NCI-H2196 (cell line): ENCODE measurements at regions not wholly inside any gene's neighbourhood (a gene's known extent, or its start where the extent isn't known, plus 50 kb on each side); places are given as distances from the start of the nearest gene placed in this dataset.
"Not testable (repeated sequence)": the region's sequence is repeated elsewhere in the genome, so short reads cannot be mapped to it uniquely, and the experiment has no call there.

Experiments
- DNase-seq: peaks from one replicate; lab custom pipeline; 2025; ENCODE audit not compliant: unreplicated experiment; lab: John Stamatoyannopoulos, UW

DNA sequence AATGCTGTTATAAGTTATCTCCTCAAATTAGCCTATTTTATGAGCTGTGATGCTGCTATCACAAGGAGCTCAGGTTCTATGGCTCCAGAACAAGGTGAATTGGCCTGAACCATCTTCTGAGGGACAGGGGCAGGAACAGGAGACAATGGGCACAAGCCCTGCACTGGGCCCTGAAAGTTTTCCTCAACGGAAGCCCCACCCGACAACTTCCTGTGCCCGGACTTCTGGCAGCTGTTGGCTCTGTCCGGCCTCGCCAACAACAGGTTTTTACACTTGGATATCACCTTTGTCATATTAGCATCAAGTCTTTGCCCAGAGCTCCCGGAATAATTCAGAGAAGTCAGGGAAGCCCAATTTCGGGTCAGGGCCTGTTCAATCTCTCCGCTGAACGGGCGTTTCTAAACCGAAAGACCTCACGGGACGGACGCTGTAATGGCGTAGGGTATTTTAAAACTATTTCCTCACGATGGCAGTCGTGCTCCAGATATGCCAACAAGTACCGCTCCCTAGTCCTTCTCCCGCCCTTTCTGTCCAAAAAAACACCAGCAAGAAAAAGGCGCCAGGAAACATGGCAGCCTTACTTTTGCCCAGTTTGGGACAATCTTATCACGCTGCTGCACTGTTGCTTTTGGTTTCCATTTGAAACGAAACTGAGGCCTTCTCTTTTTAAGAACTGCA lies 201.0 kb upstream of the STK26 start:
- no peak for DNase-seq

DNA sequence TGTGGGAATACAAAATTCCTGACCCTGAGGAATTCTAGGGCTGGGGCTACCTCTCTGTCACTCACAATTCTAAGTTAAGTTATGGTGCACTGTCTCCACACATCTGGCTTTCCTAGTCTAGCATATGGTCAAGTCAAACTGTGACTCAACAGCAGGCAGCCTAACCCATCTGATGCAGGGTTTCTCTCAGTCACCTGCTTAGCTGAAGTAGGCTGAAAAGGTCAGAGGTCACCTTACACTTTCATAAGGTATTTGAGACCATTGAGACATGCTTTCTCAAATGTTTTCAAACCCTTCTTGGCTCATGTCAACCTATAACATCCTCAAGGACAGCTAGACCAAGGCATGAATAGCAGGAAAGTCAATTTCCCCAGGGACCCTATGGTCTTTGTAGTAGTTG lies 196.5 kb upstream of the STK26 start:
- DNase-seq, result no peak

DNA sequence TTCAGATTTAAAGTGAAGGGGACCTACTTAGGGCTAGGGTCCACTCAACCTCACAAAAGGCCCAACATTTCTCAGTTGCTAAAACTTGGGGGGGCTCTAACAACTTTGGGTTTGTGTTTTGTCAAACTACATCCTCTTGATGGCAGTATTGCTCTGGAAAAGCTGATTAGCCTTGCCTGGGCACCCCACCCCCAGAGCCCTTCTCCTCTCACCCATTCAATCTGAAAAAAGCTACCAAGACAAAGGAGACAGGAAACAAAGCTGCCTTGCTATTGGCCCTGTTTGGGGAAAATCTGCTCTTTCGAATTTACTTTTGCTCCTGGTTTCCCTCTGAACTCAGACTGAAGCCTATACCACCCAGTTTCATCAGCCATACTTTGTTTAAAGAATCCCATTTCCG lies 195.2 kb upstream of the STK26 start:
- DNase-seq, result no peak

DNA sequence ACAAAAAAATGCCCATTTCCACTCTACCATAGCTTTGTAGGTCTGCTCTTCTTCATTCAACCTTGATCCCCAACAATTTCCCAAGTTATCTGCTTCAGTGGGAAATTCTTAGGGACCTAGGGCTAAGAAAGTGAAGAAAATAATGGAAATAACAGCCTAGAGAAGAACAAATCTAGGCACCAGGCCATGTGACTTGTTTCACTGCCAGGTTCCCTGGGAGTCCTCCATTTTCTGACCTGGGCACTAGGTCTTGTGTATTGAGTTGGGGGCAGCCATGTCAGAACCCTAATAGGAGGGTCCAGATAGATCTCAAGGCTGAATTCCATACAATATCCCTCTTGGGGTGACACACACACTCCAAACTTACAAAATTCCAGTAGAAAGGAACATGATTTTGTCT lies 194.6 kb upstream of the STK26 start:
- no peak for DNase-seq

DNA sequence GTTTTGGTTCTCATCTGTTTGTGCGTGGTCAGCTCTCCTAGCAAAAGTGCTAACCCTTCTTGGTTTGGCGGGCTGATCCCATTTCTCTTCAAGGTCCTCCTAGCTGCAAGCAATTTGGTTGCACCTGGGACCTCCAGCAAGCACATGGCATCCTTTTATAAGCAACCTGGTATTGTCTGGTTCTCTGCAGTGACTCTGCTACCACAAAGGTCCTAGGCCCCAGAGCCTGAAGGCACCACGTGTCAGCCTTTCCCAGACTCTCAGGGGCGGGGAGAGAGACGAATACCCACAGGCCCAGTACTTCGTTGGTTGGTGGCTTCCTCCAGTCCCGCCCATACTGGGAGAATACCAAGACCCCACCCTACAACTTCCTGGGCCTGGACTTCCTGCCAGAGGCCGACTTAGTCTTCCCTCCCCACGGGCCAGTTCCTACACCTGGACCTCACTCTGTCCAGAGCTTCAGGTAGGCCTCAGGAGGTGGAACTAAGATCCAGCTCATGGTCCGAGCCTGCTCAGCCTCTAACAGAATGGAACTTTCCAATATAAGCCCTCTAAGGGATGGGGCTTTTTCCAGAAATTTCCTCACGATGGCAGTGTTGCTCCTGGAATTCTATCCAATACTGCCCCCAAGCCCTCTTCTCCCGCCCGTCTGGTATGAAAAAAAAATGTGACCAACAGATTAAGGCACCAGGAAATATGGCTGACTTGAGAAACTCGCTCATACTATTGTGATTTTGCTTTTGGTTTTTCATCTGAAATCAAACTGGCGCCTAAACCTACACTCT lies 192.5 kb upstream of the STK26 start:
- no peak for DNase-seq

DNA sequence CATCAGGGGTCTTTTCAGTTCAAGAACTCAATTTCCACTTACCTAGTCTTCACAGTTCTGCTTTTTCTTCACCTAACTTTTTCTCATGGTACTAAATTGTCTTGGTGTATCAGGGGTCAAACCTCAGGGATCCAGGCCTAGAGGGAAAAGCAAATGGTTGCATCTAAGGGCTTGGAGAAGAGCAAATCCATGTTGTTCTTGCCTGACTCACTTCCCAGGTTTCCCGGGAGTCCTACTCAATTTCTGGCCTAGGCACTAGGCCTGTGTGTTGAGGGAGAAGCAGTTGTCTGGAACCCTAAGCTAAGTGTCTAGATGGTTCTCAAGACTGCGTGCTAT lies 191.9 kb upstream of the STK26 start:
- no peak for DNase-seq

DNA sequence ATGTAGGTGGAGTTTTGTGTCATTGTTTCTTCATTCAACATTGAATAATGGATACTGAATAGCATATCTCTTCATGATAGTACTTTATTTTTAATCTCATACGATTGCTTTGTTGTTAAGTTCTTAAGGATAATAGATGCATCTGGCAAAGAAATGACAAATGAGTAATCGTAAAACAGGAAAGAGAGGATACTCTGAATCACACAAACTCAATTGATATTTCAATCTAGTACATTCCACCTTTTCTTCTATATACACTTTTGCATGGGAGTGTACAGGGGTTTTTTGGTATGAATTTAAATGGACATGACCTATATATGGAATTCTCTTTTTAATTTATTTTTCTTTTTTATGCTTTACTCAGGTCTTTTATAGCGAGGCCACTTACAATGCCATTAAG lies 186.9 kb upstream of the STK26 start:
- DNase-seq, result no peak

DNA sequence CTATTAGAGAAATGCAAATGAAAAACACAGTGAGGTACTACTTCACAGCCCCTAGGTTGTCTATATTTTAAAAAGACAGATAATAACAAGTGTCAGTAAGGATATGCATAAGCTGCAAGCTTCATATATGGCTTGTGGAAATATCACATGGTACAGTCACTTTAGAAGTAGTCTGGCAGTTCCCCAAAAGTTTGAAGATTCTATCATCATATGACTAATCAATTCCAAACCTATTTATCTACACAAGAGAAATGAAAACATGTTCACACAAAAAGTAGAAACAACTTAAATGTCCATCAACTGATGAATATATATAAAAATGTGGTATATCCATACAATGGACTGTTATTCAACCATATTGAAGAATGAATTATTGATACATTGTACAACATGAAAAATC lies 185.8 kb upstream of the STK26 start:
- no peak for DNase-seq

DNA sequence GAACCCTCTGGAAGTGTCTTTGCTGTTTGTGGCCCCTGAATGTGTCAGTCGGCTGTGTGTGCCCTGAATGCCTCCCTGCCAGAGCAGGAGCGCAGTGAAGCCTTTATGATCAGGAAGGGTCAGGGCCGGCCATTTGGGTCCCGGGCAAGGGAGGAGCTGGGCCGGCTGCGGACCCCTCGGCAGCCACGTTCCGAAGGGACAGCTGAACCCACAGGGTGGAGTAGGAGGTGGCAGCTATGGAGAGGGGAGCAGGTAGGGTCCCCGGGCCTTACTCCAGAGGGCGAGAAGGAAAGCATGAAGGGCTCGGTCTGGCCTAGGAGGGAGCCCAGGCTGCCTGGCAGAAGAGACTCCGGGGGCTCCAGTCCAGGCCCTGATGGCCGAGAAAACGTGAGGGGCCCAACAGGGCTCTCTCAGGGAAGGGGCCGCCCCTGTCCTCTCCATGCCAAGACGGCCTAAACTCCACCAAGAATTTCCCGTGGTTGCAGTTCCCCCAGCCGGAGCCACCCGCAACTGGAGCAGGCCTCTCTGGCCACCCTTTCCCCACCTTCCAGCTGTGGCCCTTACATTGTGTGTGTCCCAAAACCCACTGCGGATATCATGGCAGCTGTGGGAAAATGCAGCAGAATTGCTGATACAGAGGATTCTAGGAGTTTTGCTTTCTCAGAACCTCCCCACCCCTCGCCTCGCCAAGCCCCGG lies 182.2 kb upstream of the STK26 start:
- no peak for DNase-seq

DNA sequence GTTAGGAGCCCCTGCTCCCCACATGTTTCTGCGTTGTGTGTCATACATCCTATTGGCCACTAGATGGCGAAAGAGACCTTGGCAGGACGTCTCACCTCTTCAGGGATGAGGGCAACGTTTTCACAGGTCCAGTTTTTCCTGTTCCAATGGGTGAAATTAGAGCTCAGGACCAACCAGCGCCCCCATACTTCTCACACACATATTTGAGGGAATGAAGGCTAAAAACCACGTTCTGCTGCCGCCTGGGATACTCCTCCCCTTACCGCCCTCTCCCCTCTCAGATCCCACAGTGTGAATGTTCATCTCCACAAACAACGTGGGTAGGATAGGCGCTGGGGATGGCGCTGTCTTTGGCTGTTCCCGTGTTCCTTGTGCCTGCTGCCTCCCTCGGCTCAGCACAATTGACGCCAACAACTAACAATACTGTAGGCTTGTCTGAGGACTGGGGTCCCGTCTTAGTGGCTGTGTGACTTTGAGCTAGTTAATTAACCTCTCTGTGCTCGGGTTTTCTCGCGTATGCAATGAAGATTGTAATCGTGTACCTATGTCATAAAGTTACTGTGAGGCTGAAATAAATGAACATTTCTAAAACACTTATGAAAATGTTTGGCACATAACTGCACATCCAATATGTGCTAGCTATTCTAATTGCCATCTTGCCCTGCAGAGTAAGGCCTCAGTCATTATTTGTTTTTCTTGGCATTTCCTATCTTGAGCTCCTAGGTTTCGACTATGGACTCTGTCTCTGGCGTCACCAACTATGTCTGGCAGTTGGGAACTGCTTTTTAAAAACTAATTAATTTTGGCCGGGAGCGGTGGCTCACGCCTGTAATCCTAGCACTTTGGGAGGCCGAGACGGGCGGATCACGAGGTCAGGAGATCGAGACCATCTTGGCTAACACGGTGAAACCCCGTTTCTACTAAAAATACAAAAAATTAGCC lies 181.3 kb upstream of the STK26 start:
- peak; percentile 46 for DNase-seq

DNA sequence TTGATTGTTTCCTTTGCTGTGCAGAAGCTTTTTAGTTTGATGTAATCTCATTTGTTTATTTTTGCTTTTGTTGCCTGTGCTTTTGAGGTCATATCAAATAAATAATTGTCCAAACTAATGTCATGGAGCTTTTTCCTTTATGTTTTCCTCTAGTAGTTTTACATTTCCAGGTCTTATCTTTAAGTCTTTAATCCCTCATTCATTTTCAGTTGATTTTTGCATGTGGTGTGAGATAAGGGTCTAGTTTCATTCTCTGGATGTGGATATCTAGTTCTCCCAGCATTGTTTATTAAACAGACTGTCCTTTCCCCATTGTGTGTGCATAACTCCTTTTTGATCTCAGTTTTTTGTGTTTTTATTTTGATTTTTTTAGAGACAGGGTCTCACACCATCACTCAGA lies 179.1 kb upstream of the STK26 start:
- no peak for DNase-seq

DNA sequence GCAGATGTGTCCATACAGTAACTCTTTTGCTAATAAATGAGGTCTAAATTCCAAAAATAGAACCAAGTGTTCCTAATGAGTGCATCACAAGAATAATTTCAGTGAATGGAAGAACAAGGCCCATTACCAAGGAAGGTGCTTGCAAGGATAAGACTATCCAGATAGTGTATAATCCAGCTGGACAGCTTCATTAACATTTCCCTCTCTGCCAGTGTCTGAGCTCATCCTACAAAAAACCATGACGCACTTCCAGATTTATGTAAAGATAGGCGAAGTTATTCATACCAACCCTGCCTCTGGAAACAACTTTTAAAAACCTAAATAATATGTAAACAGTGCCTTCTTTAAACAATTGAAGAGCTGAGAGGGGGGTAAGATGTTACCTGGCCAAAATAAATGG lies 177.9 kb upstream of the STK26 start:
- no peak for DNase-seq

DNA sequence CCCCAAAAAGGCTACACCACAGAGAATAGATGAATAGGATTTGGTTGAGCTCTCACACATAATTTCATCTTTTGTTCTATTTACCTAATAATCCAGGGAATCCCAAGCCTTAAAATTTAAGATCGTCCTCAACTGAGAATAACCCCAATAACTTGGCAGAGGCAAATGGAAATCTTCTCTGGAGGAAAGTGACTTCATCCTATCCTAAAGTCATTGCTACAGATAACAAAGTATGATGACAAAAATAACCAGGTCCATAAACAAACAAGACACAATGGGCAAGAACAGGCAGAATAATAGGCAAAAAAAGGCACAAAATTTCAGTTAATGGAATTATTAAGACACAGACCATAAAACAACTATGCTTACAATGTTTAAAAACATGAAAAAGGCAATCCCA lies 177.3 kb upstream of the STK26 start:
- no peak for DNase-seq

DNA sequence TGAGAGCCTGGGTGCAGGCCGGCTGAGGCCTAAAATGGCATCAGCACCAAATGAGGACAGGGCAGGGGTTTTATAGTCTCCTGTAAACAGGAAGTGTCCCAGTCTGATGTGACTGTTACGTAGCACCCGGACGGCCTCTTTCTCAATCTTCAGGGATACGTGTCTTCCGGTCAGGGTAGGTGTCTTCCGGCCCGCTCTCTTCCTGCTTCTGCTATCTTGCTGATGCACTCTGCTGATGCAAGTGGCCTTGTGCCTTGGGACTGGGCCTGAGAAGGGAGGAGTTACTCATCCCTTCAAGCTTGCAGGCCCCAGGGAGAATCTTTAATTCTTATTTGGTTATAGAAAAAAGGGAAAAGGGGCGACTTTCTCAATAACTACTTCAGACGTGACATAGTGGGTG lies 172.1 kb upstream of the STK26 start:
- DNase-seq, result not testable (repeated sequence)

DNA sequence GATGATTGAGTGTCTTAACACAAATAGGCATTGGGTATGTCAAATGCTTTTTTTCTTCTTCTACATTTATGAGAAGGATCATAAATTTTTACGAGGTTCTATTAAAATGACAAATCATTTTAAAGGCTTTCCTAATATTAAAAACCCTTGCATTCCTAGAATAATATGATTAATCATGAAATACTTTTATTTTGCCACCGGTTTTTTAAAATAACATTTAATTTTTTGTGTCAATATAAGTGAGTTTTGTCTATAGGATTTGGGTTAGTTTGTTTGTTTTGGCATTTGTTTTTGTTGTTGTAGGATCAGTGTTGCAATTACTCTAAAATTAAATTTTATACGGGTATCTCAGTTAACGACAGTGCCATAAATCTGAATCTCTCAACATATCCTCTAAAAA lies 169.7 kb upstream of the STK26 start:
- DNase-seq, result no peak

DNA sequence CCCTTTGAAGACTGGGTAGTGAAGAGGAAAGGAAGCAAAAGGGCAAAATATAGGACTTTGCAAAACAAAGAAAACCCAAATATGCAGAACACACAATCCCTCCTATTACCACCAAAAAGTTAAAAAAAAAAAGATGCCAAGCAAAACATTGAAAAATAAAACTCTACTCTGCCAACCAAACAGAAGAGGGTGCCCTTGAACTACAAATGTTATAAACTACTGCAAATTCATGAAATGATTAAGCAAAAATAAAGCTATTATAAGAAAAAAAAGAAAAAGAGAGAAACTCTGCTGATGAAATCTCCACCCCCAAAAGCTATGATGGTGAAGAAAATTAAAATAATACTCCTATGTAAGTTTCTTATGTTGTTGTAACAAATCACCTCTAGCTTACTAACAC lies 168.5 kb upstream of the STK26 start:
- DNase-seq, result no peak

DNA sequence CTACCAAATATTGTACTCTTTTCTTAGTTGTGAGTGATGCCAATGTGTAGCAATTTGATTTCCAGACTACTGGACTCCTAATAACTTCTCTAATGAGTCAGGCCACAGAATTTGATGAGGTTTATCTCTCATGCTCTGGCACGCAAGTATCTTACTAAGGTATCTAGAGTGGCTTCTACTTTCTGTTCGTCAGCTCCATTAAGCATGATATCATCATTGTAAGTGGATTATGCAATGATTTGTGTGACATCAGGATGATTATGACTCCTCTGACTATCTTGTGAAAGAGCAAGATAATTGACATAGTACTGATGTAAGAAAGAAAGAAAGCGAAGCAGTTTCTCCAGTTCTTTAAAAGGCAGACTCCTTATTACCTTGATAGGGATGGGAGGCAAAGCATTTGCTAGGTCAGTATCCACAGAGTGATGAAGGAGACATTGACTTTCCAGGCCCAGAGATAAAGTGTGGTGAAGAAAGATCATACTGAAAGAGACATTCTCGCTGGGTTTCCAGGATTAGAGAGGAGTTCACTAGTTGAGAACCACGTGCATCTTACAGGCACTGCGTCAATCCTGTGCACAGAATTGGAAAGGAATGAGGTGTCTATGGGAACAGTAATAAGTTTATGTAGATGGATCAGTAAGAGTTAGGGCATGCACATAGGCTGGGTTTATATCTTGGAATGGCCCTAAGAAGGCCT lies 161.9 kb upstream of the STK26 start:
- no peak for DNase-seq

DNA sequence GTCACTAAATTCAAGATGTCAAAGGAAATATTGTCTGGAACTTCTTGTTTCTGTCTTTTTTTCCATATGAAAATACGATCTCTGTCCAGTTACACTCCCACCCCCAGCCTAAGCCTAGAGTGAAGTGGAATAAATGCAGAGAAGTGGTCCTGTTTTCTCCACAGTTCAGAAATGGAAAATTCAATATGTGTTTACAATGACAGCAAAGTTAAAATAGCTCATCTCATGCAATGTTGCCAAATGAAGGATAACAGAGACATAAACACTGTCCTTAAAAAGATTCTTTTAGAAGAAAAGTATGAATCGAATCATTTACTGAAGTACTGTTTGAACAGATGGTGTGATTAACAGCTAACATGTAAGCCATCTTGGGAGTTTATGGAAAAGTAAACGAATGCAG lies 160.8 kb upstream of the STK26 start:
- no peak for DNase-seq

DNA sequence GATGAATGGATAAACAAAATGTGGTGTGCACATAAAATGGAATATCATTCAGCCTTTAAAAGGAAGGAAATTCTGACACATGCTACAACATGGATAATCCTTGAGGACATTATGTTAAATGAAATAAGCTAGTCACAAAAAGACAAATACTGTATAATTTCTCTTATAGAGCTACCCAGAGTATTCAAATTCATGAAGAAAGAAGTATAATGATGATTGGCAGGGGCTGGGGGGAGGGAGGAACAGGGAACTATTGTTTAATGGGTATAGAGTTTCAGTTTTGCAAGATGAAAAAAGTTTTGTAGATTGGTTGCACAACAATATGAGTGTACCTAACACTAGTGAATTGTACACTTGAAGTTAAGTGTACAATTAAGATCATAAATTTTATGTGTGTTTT lies 153.9 kb upstream of the STK26 start:
- DNase-seq, result no peak

DNA sequence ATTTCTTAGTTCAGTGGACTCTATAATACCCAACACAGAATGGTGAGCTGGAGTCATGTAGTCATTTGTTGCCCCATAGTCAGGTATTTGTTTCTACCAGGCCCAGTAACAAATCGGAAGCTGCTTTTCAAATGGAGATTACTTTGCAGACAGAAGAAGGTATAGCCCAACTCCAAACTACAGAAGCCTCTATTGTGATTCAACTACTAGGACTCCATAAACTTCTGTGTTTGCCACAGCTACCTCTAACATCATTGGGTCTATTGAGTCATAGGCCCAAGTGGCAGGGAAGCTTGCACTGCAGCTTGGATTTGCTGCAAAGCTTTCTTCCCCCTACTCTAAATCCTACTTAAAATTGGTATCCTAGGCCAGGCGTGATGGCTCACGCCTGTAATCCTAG lies 148.8 kb upstream of the STK26 start:
- DNase-seq, result no peak

DNA sequence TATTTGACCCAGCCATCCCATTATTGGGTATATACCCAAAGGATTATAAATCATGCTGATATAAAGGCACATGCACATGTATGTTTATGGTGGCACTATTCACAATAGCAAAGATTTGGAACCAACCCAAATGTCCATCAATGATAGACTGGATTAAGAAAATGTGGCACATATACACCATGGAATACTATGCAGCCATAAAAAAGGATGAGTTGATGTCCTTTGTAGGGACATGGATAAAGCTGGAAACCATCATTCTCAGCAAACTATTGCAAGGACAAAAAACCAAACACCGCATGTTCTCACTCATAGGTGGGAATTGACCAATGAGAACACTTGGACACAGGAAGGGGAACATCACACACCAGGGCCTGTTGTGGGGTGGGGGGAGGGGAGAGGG lies 147.3 kb upstream of the STK26 start:
- DNase-seq, result not testable (repeated sequence)
